Neural progenitor cell (in vitro differentiated cells): ENCODE measurements at regions not wholly inside any gene's neighbourhood (a gene's known extent, or its start where the extent isn't known, plus 50 kb on each side); places are given as distances from the start of the nearest gene placed in this dataset.

Source experiments
- DNase-seq: peaks from one replicate; pipeline ENCODE4 v3.0.0-alpha.2; 2016; ENCODE audit warnings: low spot score
- H2AFZ ChIP-seq: fragments of 200-600 bp; sonication (generic); replicated peaks from 2 replicates; pipeline ENCODE4 v1.6.1; 2016; ENCODE audit warnings: antibody characterized with exemption
- H3F3A ChIP-seq: fragments of 200-600 bp; sonication (generic); 2 replicates; pipeline ENCODE4 v1.6.1; 2016; ENCODE audit warnings: antibody characterized with exemption, low read depth
- H3K27ac ChIP-seq: fragments of 200-600 bp; sonication (generic); 2 replicates; pipeline ENCODE4 v1.5.1; 2016; ENCODE audit warnings: mild to moderate bottlenecking
- H3K27me3 ChIP-seq: fragments of 200-600 bp; sonication (generic); 2 replicates; pipeline ENCODE4 v1.6.1; 2016; ENCODE audit warnings: mild to moderate bottlenecking, moderate library complexity
- H3K36me3 ChIP-seq: fragments of 200-600 bp; sonication (generic); 2 replicates; pipeline ENCODE4 v1.5.1; 2016
- H3K4me1 ChIP-seq: fragments of 200-600 bp; sonication (generic); 2 replicates; pipeline ENCODE4 v1.6.1; 2016; ENCODE audit warnings: mixed run types
- H3K4me2 ChIP-seq: fragments of 200-600 bp; sonication (generic); 2 replicates; pipeline ENCODE4 v1.6.1; 2016
- H3K4me3 ChIP-seq: fragments of 200-600 bp; sonication (generic); 2 replicates; pipeline ENCODE4 v1.5.1; 2016
- H3K79me2 ChIP-seq: fragments of 200-600 bp; sonication (generic); 2 replicates; pipeline ENCODE4 v1.6.1; 2016; ENCODE audit warnings: low read depth
- H3K9ac ChIP-seq: fragments of 200-600 bp; sonication (generic); 2 replicates; pipeline ENCODE4 v1.6.1; 2016
- H3K9me3 ChIP-seq: fragments of 200-600 bp; sonication (generic); 2 replicates; pipeline ENCODE4 v1.5.1; 2016; ENCODE audit warnings: low read depth
- H4K20me1 ChIP-seq: fragments of 200-600 bp; sonication (generic); 2 replicates; pipeline ENCODE4 v1.6.1; 2016; ENCODE audit warnings: low read depth
- H3K27ac Mint-ChIP-seq: 3 replicates; pipeline ENCODE4 v1.8.0; 2021; ENCODE audit warnings: mixed read lengths
- H3K27me3 Mint-ChIP-seq: 2 replicates; pipeline ENCODE4 v1.8.0; 2022; ENCODE audit warnings: low read depth, mild to moderate bottlenecking, inconsistent platforms, moderate library complexity, mixed read lengths; ENCODE audit not compliant: insufficient read depth
- H3K36me3 Mint-ChIP-seq: 3 replicates; pipeline ENCODE4 v1.8.0; 2021; ENCODE audit warnings: mixed read lengths
- H3K4me1 Mint-ChIP-seq: 3 replicates; pipeline ENCODE4 v1.8.0; 2021; ENCODE audit warnings: mixed read lengths
- H3K4me3 Mint-ChIP-seq: 3 replicates; pipeline ENCODE4 v1.8.0; 2021; ENCODE audit warnings: mild to moderate bottlenecking, moderate library complexity, mixed read lengths
- H3K9me3 Mint-ChIP-seq: 3 replicates; pipeline ENCODE4 v1.8.0; 2020; ENCODE audit warnings: mixed read lengths
- EZH2 ChIP-seq: fragments of 200-600 bp; sonication (generic); IDR thresholded peaks from 2 replicates; pipeline ENCODE4 v1.6.1; 2017; ENCODE audit warnings: antibody characterized with exemption, mild to moderate bottlenecking, moderate library complexity
- EZH2phosphoT487 ChIP-seq: fragments of 200-600 bp; sonication (generic); IDR thresholded peaks from 2 replicates; pipeline ENCODE4 v1.6.1; 2017; ENCODE audit warnings: antibody characterized with exemption
- TF ChIP-seq, protein P1 (sequence below): fragments of 200-600 bp; sonication (generic); IDR thresholded peaks from 2 replicates; pipeline ENCODE4 v1.5.1; 2017; ENCODE audit warnings: antibody characterized with exemption, mild to moderate bottlenecking

DNA sequence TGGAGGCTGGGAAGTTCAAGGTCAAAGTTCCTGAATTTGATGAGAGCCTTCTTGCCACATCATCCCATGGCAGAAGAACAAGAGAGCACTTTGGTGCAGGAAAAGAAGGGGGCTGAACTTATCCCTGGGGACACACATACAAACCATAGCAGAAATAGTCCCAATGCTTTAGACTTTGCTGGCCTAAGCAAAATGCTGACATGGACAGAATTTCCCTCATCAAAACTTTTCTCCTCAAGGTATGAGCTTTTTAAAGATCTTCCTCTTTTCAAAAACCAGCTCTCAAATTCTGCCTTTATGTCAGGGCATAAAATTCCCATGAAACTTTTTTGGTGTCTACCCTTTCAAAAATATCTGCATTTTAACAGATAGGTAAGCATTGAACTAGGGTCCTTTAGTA, 341.8 kb upstream of the SMARCA2 start:
- H3K27ac Mint-ChIP-seq, result no peak overlapping the region
- Histone ChIP-seq H3K4me3 (no peak overlapping the region), H3K9ac (no peak overlapping the region), H4K20me1 (no peaks in the 10 kb centered on the region), H3K27me3 (no peaks in the 10 kb centered on the region), H3K9me3 (peaks cover 6% of the 10 kb centered on the region), H3K36me3 (no peaks in the 10 kb centered on the region), H3K4me1 (no peaks in the 10 kb centered on the region), H3K27ac (no peak overlapping the region), H2AFZ (no peak overlapping the region), H3F3A (no peaks in the 10 kb centered on the region), H3K79me2 (no peaks in the 10 kb centered on the region), H3K4me2 (no peak overlapping the region)
- no peaks in the 10 kb centered on the region for H3K4me1 Mint-ChIP-seq
- no peak for DNase-seq
- no peak overlapping the region for H3K4me3 Mint-ChIP-seq
- H3K36me3 Mint-ChIP-seq, result no peaks in the 10 kb centered on the region
- H3K9me3 Mint-ChIP-seq, result no peaks in the 10 kb centered on the region
- H3K27me3 Mint-ChIP-seq, result peaks cover 2% of the 10 kb centered on the region
- no peak for TF ChIP-seq EZH2phosphoT487
- TF ChIP-seq EZH2, result no peak
- TF ChIP-seq, protein P1, sequence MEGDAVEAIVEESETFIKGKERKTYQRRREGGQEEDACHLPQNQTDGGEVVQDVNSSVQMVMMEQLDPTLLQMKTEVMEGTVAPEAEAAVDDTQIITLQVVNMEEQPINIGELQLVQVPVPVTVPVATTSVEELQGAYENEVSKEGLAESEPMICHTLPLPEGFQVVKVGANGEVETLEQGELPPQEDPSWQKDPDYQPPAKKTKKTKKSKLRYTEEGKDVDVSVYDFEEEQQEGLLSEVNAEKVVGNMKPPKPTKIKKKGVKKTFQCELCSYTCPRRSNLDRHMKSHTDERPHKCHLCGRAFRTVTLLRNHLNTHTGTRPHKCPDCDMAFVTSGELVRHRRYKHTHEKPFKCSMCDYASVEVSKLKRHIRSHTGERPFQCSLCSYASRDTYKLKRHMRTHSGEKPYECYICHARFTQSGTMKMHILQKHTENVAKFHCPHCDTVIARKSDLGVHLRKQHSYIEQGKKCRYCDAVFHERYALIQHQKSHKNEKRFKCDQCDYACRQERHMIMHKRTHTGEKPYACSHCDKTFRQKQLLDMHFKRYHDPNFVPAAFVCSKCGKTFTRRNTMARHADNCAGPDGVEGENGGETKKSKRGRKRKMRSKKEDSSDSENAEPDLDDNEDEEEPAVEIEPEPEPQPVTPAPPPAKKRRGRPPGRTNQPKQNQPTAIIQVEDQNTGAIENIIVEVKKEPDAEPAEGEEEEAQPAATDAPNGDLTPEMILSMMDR, result no peak

DNA sequence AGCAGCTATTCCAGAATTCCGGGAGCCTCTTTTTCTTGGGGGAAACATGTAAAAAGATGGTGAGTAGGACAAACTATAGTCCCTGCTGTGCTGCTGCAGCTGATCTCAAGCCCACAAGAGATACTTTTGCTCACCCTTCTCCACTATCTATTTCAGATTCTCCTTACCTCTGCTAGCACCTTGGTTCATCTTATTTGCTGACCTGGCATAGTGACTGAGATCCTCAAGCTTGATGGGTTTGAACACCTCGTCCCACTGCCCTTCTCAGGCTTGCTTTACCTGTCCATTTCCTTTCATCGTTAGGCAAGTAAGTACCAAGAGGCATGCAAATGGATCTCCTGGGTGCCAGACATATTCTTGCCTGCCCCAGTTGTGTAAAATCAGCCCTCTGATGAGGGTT, 338.4 kb upstream of the SMARCA2 start:
- Mint-ChIP-seq H3K36me3 (no peaks in the 10 kb centered on the region), H3K4me1 (no peaks in the 10 kb centered on the region), H3K27ac (no peak overlapping the region), H3K4me3 (no peak overlapping the region), H3K27me3 (no peaks in the 10 kb centered on the region), H3K9me3 (no peaks in the 10 kb centered on the region)
- Histone ChIP-seq H3K79me2 (no peaks in the 10 kb centered on the region), H3K27me3 (no peaks in the 10 kb centered on the region), H3K9ac (no peak overlapping the region), H3K4me1 (no peaks in the 10 kb centered on the region), H4K20me1 (no peaks in the 10 kb centered on the region), H3K4me3 (no peak overlapping the region), H3K4me2 (no peak overlapping the region), H3K36me3 (no peaks in the 10 kb centered on the region), H3K9me3 (peaks cover 4% of the 10 kb centered on the region), H3K27ac (no peak overlapping the region), H3F3A (no peaks in the 10 kb centered on the region), H2AFZ (no peak overlapping the region)
- DNase-seq, result no peak
- TF ChIP-seq EZH2phosphoT487 (no peak), EZH2 (no peak)
- TF ChIP-seq, protein P1, result no peak

DNA sequence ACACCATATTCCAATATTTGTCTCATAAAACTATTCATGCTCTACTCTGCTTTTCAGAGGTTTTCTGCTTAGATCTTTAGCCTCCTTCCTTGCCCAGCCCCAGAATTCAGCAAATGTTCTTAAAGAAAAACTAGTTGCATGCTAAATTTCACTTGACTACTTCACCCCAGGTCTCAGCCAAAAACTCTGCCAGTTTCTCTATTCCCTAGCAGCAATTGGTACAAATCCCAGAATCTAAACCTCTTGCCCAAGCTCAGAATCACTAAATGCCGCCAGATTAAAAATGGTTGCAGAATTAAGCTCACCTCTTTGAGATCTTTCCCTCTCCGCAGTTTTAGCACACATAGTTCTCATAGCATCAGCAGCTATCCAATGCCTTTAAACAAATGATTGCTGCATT, 331.2 kb upstream of the SMARCA2 start:
- no peaks in the 10 kb centered on the region for H3K79me2 ChIP-seq

More for the DNA sequence above, 331.2 kb upstream of the SMARCA2 start:
- H3K27ac ChIP-seq, result no peak overlapping the region
- H3K9ac ChIP-seq, result no peak overlapping the region
- Mint-ChIP-seq H3K27ac (no peak overlapping the region), H3K4me3 (no peak overlapping the region), H3K4me1 (no peaks in the 10 kb centered on the region), H3K36me3 (no peaks in the 10 kb centered on the region), H3K9me3 (no peaks in the 10 kb centered on the region), H3K27me3 (peaks cover 5% of the 10 kb centered on the region)
- DNase-seq, result no peak
- no peaks in the 10 kb centered on the region for H4K20me1 ChIP-seq
- no peak overlapping the region for H3K4me2 ChIP-seq
- TF ChIP-seq EZH2phosphoT487, result no peak
- TF ChIP-seq, protein P1, result no peak
- TF ChIP-seq EZH2, result no peak
- peaks cover 3% of the 10 kb centered on the region for H3K36me3 ChIP-seq
- H3K9me3 ChIP-seq, result peaks cover 19% of the 10 kb centered on the region
- H3K4me3 ChIP-seq, result no peak overlapping the region
- H3K27me3 ChIP-seq, result no peaks in the 10 kb centered on the region
- no peaks in the 10 kb centered on the region for H3K4me1 ChIP-seq
- H2AFZ ChIP-seq, result no peak overlapping the region
- H3F3A ChIP-seq, result no peaks in the 10 kb centered on the region
